ENCODE measurements at regions not wholly inside any gene's neighbourhood (a gene's known extent, or its start where the extent isn't known, plus 50 kb on each side); places are given as distances from the start of the nearest gene placed in this dataset.

GRCh38 chr3:16056217-16056616 lies 118.3 kb upstream of the GALNT15 start:
- TF ChIP-seq CTCF (IDR thresholded peaks at IDR 0.05), result no peak
- no peak for TF ChIP-seq POLR2A (IDR thresholded peaks at IDR 0.05)

Data from prostate gland (tissue), 2 donors.